GM18873 (cell line): ENCODE measurements at regions not wholly inside any gene's neighbourhood (a gene's known extent, or its start where the extent isn't known, plus 50 kb on each side); places are given as distances from the start of the nearest gene placed in this dataset.
"Not testable (repeated sequence)": the region's sequence is repeated elsewhere in the genome, so short reads cannot be mapped to it uniquely, and the experiment has no call there.

Source experiments
- ATAC-seq: cut with Tn5 transposase; IDR thresholded peaks from one replicate; pipeline ENCODE4 v1.9.1; 2021; ENCODE audit warnings: mild to moderate bottlenecking, moderate library complexity, moderate number of reproducible peaks; ENCODE audit not compliant: unreplicated experiment, low FRiP score

GRCh38 chr2:144668493-144669110, 148.7 kb upstream of the ZEB2 start:
- ATAC-seq = no peak

- ATAC-seq = no peak
Measured at GRCh38 chr2:144666032-144666431, 146.1 kb upstream of the ZEB2 start.

GRCh38 chr2:144663207-144663606, 143.3 kb upstream of the ZEB2 start:
- no peak for ATAC-seq

GRCh38 chr2:144660518-144661316, 140.8 kb upstream of the ZEB2 start:
- no peak for ATAC-seq

- no peak for ATAC-seq
Measured at GRCh38 chr2:144659731-144660275, 139.9 kb upstream of the ZEB2 start.

GRCh38 chr2:144654523-144654922, 134.6 kb upstream of the ZEB2 start:
- no peak for ATAC-seq

- ATAC-seq = no peak
Measured at GRCh38 chr2:144650907-144651306, 131.0 kb upstream of the ZEB2 start.

GRCh38 chr2:144648837-144649465, 129.0 kb upstream of the ZEB2 start:
- no peak for ATAC-seq

GRCh38 chr2:144645083-144645778, 125.3 kb upstream of the ZEB2 start:
- no peak for ATAC-seq

GRCh38 chr2:144644549-144644948, 124.6 kb upstream of the ZEB2 start:
- no peak for ATAC-seq

- ATAC-seq = no peak
Measured at GRCh38 chr2:144643537-144644336, 123.8 kb upstream of the ZEB2 start.

- ATAC-seq = no peak
Measured at GRCh38 chr2:144642856-144643255, 122.9 kb upstream of the ZEB2 start.

- ATAC-seq = no peak
Measured at GRCh38 chr2:144642131-144642530, 122.2 kb upstream of the ZEB2 start.

- ATAC-seq = not testable (repeated sequence)
Measured at GRCh38 chr2:144638250-144638649, 118.3 kb upstream of the ZEB2 start.

GRCh38 chr2:144636860-144637259, 116.9 kb upstream of the ZEB2 start:
- ATAC-seq = not testable (repeated sequence)

- ATAC-seq = no peak
Measured at GRCh38 chr2:144632809-144633208, 112.9 kb upstream of the ZEB2 start.

GRCh38 chr2:144631636-144632035, 111.7 kb upstream of the ZEB2 start:
- ATAC-seq = no peak

GRCh38 chr2:144630459-144631215, 110.7 kb upstream of the ZEB2 start:
- ATAC-seq = peak; percentile 90

GRCh38 chr2:144629935-144630334, 110.0 kb upstream of the ZEB2 start:
- no peak for ATAC-seq
